ENCODE measurements at regions not wholly inside any gene's neighbourhood (a gene's known extent, or its start where the extent isn't known, plus 50 kb on each side); places are given as distances from the start of the nearest gene placed in this dataset.
"Not testable (repeated sequence)": the region's sequence is repeated elsewhere in the genome, so short reads cannot be mapped to it uniquely, and the experiment has no call there.

- DNase-seq (ENCODE audit: low read depth) = peak; percentile 52
These were observed 501.0 kb upstream of the EDIL3 start for GRCh38 chr5:84885485-84886258.

GRCh38 chr5:84881737-84882136 lies 497.1 kb upstream of the EDIL3 start:
- no peak for DNase-seq (ENCODE audit: low read depth)

GRCh38 chr5:84874196-84874595 lies 489.5 kb upstream of the EDIL3 start:
- DNase-seq (ENCODE audit: low read depth) = no peak

- no peak for DNase-seq (ENCODE audit: low read depth)
These were observed 488.1 kb upstream of the EDIL3 start for GRCh38 chr5:84872768-84873167.

- DNase-seq (ENCODE audit: low read depth) = no peak
These were observed 485.7 kb upstream of the EDIL3 start for GRCh38 chr5:84870369-84870768.

GRCh38 chr5:84869675-84870074 lies 485.0 kb upstream of the EDIL3 start:
- DNase-seq (ENCODE audit: low read depth) = no peak

GRCh38 chr5:84863936-84864335 lies 479.3 kb upstream of the EDIL3 start:
- not testable (repeated sequence) for DNase-seq (ENCODE audit: low read depth)

GRCh38 chr5:84863020-84863419 lies 478.3 kb upstream of the EDIL3 start:
- no peak for DNase-seq (ENCODE audit: low read depth)

- DNase-seq (ENCODE audit: low read depth) = no peak
These were observed 477.5 kb upstream of the EDIL3 start for GRCh38 chr5:84862132-84862531.

GRCh38 chr5:84861306-84861705 lies 476.6 kb upstream of the EDIL3 start:
- DNase-seq (ENCODE audit: low read depth) = no peak

GRCh38 chr5:84859056-84859455 lies 474.4 kb upstream of the EDIL3 start:
- DNase-seq (ENCODE audit: low read depth) = no peak

GRCh38 chr5:84831701-84832100 lies 447.0 kb upstream of the EDIL3 start:
- no peak for DNase-seq (ENCODE audit: low read depth)

GRCh38 chr5:84830265-84830664 lies 445.6 kb upstream of the EDIL3 start:
- no peak for DNase-seq (ENCODE audit: low read depth)

GRCh38 chr5:84825606-84826005 lies 440.9 kb upstream of the EDIL3 start:
- DNase-seq (ENCODE audit: low read depth) = no peak

- DNase-seq (ENCODE audit: low read depth) = no peak
These were observed 437.2 kb upstream of the EDIL3 start for GRCh38 chr5:84821924-84822323.

- no peak for DNase-seq (ENCODE audit: low read depth)
These were observed 433.3 kb upstream of the EDIL3 start for GRCh38 chr5:84817953-84818352.

- no peak for DNase-seq (ENCODE audit: low read depth)
These were observed 432.3 kb upstream of the EDIL3 start for GRCh38 chr5:84816746-84817547.

GRCh38 chr5:84816160-84816559 lies 431.5 kb upstream of the EDIL3 start:
- no peak for DNase-seq (ENCODE audit: low read depth)

GRCh38 chr5:84805473-84805872 lies 420.8 kb upstream of the EDIL3 start:
- no peak for DNase-seq (ENCODE audit: low read depth)

GRCh38 chr5:84796399-84796798 lies 411.7 kb upstream of the EDIL3 start:
- no peak for DNase-seq (ENCODE audit: low read depth)

GRCh38 chr5:84794486-84795035 lies 409.9 kb upstream of the EDIL3 start:
- DNase-seq (ENCODE audit: low read depth) = no peak

GRCh38 chr5:84791730-84792129 lies 407.1 kb upstream of the EDIL3 start:
- DNase-seq (ENCODE audit: low read depth) = no peak

GRCh38 chr5:84791138-84791537 lies 406.5 kb upstream of the EDIL3 start:
- no peak for DNase-seq (ENCODE audit: low read depth)
